HG03469 (cell line): ENCODE measurements at regions not wholly inside any gene's neighbourhood (a gene's known extent, or its start where the extent isn't known, plus 50 kb on each side); places are given as distances from the start of the nearest gene placed in this dataset.
A peak's percentile ranks its signal among the peaks of the same experiment; 100 is the strongest.

Source experiments
- ATAC-seq: cut with Tn5 transposase; IDR thresholded peaks from one replicate; pipeline ENCODE4 v1.9.1; 2021; ENCODE audit warnings: mild to moderate bottlenecking, moderate library complexity, moderate number of reproducible peaks; ENCODE audit not compliant: unreplicated experiment

GRCh38 chr9:103397868-103398600 is 402.9 kb downstream of the CYLC2 start:
- peak; percentile 98 for ATAC-seq

DNA sequence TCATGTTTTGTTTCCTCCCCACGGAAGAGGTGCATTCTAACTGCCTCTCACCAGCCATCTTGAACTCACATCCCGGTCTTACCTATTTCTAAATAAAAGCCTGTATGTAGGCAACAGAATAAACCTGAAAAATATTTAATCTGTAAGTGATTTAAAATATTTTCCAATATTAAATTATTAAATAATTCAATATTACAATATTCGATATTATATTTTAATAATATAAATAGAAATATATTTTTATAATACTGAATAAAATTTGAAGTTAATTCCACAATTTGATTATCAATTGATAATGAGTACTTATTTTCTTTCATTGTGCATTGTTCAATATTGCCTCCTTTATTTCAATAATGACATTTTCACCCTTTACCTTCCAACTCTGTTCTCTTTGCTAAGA is 404.4 kb downstream of the CYLC2 start:
- no peak for ATAC-seq

- no peak for ATAC-seq
Observed at GRCh38 chr9:103407260-103407659, 412.1 kb downstream of the CYLC2 start.

DNA sequence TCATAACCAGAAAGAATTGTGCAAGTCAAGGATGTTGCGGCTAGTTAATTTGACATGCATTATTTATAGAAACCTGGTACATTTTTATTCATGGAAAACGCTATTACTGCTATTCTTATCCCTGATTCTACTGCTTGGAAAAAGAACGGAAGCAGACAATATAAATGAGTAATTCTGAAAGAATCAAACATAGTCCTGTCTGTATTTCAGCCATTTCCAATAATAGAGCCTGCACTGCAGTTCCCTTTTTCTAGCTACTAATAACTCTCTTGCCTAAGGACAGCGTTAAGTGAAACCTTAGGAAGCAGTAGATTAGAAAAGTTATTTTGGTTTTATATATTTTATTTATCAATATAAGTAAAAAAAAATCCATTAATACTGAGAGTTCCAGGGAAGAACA is 414.9 kb downstream of the CYLC2 start:
- ATAC-seq, result no peak

DNA sequence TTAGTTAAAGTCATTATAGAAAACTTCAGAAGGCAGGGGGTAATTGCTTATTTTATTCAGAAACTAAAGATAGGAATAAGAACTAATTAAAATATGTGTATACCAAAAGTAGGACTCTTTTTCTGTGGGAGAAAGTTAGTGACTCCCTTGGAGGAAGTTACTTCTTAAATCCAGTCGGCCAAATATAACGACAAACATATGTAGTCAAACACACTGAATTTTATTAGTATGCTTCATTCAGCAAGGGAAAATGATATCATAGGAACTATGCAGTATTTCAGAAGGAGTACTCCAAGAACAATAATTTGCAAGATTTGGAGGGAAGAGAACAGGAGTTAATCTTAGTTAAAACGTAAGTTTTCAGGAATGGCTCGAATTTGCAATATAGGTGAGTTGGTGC is 432.6 kb downstream of the CYLC2 start:
- ATAC-seq, result no peak

DNA sequence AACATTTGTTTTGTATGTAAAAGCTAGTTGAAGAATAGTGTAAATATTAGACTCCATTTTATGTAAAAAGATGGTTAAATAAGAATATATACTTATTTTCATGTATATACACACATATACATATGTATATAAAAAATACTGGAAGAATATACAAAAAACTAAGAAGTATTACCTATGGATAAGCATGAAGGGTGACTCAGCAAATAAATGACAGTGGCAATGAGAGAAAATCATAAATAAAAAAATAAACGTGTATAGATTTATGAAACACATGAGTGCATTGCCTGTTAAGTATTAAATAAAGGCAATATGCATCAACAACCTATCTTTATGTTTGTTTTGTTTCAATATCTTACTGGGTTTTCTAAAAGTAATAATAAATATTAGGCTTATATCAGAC is 435.3 kb downstream of the CYLC2 start:
- no peak for ATAC-seq

- no peak for ATAC-seq
Observed at GRCh38 chr9:103431809-103432208, 436.7 kb downstream of the CYLC2 start.

GRCh38 chr9:103444176-103444575 is 449.0 kb downstream of the CYLC2 start:
- ATAC-seq, result no peak

DNA sequence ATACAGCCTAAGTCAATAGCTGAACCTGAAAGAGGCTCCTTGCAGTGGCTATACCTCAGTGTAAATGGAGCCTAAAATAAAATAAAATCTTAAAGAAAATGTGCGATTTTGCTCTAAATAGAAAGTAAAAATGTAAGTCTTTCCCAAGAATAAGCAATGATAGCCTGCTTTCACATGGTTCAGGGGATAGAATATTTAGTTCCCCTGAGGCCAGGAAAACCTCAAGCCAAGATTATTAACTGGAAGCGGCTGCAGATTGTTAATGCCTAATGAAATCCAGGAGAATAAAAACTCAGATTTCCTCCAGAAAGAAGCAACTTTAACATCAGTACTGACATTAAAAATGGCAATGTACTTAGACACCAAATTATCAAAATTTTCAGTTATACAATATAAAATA is 463.7 kb downstream of the CYLC2 start:
- ATAC-seq, result no peak

GRCh38 chr9:103471241-103471640 is 476.1 kb downstream of the CYLC2 start:
- no peak for ATAC-seq

DNA sequence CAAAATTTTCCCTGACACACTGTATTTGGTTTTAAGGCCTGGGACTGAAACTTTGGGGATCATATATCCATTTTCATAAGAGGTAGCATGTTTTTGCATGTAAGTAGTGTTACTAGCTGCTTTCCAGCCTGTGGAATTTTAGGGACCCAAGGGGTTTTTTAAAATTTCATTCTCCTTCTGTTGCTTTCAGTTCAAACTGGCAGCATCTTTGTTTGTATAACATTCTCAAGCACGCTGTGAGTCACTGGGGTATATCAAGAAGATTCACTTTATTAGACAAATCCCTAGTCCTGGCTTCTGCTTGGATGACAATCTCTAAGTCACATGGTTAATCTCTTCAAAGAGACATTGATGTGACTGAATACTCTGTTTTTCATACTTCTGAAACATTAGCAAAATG is 479.0 kb downstream of the CYLC2 start:
- no peak for ATAC-seq

DNA sequence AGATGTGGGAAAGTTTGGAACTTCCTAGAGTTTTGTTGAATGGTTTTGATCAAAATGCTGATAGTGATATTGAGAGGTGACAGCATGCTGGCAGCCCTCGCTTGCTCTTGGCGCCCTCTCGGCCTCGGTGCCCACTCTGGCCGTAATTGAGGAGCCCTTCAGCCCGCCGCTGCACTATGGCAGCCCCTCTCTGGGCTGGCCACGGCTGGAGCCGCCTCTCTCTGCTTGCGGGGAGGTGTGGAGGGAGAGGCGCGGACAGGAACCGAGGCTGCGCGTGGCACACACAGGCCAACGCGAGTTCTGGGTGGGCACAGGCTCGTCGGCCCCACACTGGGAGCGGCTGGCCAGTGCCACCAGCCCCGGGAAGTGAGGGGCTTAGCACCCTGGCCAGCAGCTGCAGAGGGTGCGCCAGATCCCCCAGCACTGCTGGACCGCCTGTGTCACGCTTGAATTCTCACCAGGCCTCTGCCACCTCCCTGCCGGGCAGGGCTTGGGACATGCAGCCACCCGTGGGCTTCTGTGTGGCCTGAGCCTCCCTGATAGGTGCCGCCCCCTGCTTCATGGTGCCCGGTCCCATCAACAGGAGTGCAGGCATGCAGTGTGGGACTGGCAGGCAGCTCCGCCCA is 488.5 kb downstream of the CYLC2 start:
- ATAC-seq, result no peak

GRCh38 chr9:103485138-103485537 is 490.0 kb downstream of the CYLC2 start:
- ATAC-seq, result no peak

DNA sequence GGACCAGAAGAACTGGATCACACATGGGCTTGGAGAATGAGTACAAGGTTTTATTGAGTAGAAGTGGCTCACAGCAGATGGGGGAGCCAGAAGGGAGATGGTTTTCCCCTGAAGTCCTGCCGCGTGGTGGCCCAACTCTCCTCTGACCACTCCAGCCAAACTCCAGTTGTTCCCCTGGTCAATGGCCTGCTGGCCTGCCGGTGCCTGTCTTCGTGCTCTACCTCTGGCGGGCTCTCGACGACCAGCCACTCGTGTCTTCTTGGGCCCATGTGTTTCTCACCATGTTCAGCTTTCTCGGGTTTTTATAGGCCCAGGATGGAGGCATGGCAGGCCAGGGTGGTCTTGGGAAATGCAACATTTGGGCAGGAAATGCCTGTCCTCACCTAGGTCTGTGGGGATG is 519.6 kb downstream of the CYLC2 start:
- ATAC-seq, result no peak

DNA sequence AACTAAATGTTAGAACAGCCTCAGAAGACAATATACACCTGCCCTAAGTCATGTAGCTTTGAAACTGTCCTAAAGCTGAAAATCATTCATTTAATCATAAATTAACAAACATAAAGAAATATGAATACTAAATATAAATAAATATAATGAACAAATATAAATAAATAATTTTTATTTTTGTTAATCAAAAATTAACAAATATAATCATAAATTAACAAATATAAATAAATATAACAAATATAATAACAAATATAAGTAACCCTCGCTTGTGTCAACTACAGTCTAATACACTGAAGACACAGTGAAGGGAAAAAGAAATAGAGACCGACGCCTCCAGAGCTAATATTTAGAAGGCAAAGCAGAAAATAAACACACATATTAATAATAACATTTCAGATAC is 527.3 kb downstream of the CYLC2 start:
- no peak for ATAC-seq

- ATAC-seq, result no peak
Observed at GRCh38 chr9:103530934-103531333, 535.8 kb downstream of the CYLC2 start.

- ATAC-seq, result no peak
Observed at GRCh38 chr9:103533318-103533717, 538.2 kb downstream of the CYLC2 start.

DNA sequence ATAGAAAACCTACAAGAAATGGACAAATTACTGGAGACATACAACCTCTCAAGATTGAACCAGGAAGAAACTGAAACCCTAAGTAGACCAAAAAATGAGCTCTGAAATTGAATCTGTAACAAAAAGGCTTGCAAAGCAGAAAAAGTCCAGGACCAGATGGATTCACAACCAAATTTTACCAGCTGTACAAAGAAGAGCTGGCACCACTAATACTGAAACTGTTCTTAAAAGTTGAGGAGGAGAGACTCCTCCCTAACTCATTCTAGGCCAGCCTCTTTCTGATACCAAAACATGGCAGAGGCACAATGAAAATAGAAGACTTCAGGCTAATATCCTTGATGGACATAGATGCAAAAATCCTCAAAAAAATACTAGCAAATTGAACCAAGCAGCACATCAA is 542.3 kb downstream of the CYLC2 start:
- no peak for ATAC-seq

- no peak for ATAC-seq
Observed at GRCh38 chr9:103545260-103545659, 548.8 kb upstream of the SMC2 start.

DNA sequence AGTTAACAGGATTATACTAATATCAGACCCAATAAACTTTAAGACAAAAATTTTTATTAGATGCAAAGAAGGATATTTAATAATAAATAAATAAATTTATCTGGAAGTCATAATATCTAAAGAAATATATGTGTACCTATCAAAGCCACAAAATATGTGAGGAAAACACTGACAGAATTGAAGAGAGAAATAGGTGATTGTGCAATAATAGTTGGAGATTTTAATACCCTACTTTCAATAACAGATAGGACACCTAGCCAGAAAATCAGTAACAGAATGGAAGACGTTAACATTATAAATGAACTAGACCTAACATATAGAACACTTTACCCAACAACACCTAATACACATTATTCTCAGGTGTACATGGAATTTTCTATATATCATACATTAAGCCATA is 541.4 kb upstream of the SMC2 start:
- no peak for ATAC-seq

DNA sequence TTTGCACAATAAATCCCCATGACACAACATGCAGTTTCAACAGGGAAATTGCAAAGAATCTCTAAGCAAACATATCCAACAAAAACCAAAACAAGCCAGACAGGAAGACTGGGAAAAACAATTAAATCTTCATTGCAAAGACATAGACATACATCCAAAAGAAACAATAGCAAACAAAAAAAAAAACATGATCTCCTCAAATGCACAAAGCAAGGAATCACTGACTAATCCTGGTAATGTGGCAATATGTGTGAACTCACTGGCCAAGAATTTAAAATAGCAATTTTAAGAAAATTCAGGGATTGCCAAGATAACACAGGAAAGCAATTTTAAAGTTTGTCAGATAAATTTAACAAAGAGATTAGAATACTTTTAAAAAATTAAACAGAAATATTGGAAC is 520.1 kb upstream of the SMC2 start:
- ATAC-seq, result no peak

- ATAC-seq, result no peak
Observed at GRCh38 chr9:103586721-103587120, 507.4 kb upstream of the SMC2 start.

GRCh38 chr9:103601287-103601686 is 492.8 kb upstream of the SMC2 start:
- no peak for ATAC-seq
